ENCODE measurements at regions not wholly inside any gene's neighbourhood (a gene's known extent, or its start where the extent isn't known, plus 50 kb on each side); places are given as distances from the start of the nearest gene placed in this dataset.
A peak's percentile ranks its signal among the peaks of the same experiment; 100 is the strongest.

DNA sequence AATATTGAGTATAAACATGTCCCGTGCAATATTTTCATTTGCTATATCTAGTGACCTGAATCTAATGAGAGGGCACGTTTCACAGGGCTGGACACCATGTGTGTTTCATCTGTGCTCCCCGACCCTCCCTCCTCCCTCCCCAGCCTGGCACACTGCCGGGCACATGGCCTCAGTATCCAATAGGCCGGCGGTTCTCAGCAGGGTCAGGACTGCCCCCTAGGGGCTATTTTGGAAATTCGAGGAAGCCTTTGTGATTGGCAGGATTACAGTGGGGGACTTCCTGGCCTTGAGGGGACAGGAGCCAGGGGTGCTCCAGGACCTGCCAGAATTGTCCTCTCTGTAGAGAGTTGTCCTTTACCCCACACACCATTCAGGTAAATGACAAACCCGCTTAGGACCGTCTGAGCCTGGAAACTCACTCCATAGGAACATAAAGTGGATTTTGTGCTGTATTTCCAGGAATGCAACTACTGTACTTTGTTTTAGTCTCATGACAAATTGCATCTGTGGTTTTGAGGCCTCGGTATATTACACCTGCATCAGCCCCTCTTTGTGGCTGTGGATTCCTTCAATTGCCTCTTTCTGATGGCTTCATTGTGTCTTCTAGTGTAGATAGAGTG, 109.5 kb upstream of the SIM2 start:
- TF ChIP-seq POLR2AphosphoS5 (IDR thresholded peaks at IDR 0.05; ENCODE audit: low read depth) (no peak), SPI1 (IDR thresholded peaks at IDR 0.05; ENCODE audit: borderline replicate concordance, low read depth) (no peak), GABPA (IDR thresholded peaks at IDR 0.05; ENCODE audit: low read depth) (no peak)
- TF ChIP-seq, protein P1, sequence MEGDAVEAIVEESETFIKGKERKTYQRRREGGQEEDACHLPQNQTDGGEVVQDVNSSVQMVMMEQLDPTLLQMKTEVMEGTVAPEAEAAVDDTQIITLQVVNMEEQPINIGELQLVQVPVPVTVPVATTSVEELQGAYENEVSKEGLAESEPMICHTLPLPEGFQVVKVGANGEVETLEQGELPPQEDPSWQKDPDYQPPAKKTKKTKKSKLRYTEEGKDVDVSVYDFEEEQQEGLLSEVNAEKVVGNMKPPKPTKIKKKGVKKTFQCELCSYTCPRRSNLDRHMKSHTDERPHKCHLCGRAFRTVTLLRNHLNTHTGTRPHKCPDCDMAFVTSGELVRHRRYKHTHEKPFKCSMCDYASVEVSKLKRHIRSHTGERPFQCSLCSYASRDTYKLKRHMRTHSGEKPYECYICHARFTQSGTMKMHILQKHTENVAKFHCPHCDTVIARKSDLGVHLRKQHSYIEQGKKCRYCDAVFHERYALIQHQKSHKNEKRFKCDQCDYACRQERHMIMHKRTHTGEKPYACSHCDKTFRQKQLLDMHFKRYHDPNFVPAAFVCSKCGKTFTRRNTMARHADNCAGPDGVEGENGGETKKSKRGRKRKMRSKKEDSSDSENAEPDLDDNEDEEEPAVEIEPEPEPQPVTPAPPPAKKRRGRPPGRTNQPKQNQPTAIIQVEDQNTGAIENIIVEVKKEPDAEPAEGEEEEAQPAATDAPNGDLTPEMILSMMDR (IDR thresholded peaks at IDR 0.05; ENCODE audit: insufficient read depth, low read length): peak; percentile 52
- TF ChIP-seq, protein P2, sequence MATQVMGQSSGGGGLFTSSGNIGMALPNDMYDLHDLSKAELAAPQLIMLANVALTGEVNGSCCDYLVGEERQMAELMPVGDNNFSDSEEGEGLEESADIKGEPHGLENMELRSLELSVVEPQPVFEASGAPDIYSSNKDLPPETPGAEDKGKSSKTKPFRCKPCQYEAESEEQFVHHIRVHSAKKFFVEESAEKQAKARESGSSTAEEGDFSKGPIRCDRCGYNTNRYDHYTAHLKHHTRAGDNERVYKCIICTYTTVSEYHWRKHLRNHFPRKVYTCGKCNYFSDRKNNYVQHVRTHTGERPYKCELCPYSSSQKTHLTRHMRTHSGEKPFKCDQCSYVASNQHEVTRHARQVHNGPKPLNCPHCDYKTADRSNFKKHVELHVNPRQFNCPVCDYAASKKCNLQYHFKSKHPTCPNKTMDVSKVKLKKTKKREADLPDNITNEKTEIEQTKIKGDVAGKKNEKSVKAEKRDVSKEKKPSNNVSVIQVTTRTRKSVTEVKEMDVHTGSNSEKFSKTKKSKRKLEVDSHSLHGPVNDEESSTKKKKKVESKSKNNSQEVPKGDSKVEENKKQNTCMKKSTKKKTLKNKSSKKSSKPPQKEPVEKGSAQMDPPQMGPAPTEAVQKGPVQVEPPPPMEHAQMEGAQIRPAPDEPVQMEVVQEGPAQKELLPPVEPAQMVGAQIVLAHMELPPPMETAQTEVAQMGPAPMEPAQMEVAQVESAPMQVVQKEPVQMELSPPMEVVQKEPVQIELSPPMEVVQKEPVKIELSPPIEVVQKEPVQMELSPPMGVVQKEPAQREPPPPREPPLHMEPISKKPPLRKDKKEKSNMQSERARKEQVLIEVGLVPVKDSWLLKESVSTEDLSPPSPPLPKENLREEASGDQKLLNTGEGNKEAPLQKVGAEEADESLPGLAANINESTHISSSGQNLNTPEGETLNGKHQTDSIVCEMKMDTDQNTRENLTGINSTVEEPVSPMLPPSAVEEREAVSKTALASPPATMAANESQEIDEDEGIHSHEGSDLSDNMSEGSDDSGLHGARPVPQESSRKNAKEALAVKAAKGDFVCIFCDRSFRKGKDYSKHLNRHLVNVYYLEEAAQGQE (IDR thresholded peaks at IDR 0.05; ENCODE audit: insufficient replicate concordance, low read depth): no peak
